IMR-90 (cell line): ENCODE measurements at regions not wholly inside any gene's neighbourhood (a gene's known extent, or its start where the extent isn't known, plus 50 kb on each side); places are given as distances from the start of the nearest gene placed in this dataset.

ENCODE experiments used
- BHLHE40 ChIP-seq: fragments of 150-350 bp; IDR thresholded peaks from 2 replicates; pipeline ENCODE4 v1.6.1; 2016; ENCODE audit warnings: mild to moderate bottlenecking, low read depth, low read length
- CEBPB ChIP-seq: IDR thresholded peaks from 2 replicates; pipeline ENCODE4 v1.6.1; 2012; ENCODE audit warnings: low read depth, low read length, improper control_type of control experiment
- CHD1 ChIP-seq: IDR thresholded peaks from 2 replicates; pipeline ENCODE4 v1.6.1; 2012; ENCODE audit warnings: low read depth, low read length, improper control_type of control experiment
- FOS ChIP-seq: fragments of 150-350 bp; IDR thresholded peaks from 2 replicates; pipeline ENCODE4 v1.6.1; 2016; ENCODE audit warnings: low read depth, low read length
- MAFK ChIP-seq: IDR thresholded peaks from 2 replicates; pipeline ENCODE4 v1.6.1; 2012; ENCODE audit warnings: low read depth, low read length, improper control_type of control experiment
- MAZ ChIP-seq: IDR thresholded peaks from 2 replicates; pipeline ENCODE4 v1.6.1; 2012; ENCODE audit warnings: low read depth, mild to moderate bottlenecking, low read length, improper control_type of control experiment, moderate library complexity, borderline replicate concordance
- NFE2L2 ChIP-seq: fragments of 150-350 bp; IDR thresholded peaks from 2 replicates; pipeline ENCODE4 v1.6.1; 2016; ENCODE audit warnings: low read depth, mild to moderate bottlenecking, low read length
- POLR2A ChIP-seq: IDR thresholded peaks from 2 replicates; pipeline ENCODE4 v1.6.1; 2012; ENCODE audit warnings: mild to moderate bottlenecking, low read depth, low read length
- RAD21 ChIP-seq: IDR thresholded peaks from 2 replicates; pipeline ENCODE4 v1.6.1; 2012; ENCODE audit warnings: low read length, improper control_type of control experiment
- RFX5 ChIP-seq: IDR thresholded peaks from 2 replicates; pipeline ENCODE4 v1.8.0; 2012; ENCODE audit warnings: low read depth, mild to moderate bottlenecking, low read length, moderate library complexity
- SMC3 ChIP-seq: fragments of 150-350 bp; IDR thresholded peaks from 2 replicates; pipeline ENCODE4 v1.6.1; 2016; ENCODE audit warnings: low read depth, mild to moderate bottlenecking, antibody characterized with exemption, low read length, moderate library complexity
- TF ChIP-seq, protein P1 (sequence below): conservative IDR thresholded peaks from 2 replicates; pipeline ENCODE4 v1.5.1; 2012; ENCODE audit warnings: mild to moderate bottlenecking, low read depth, low read length, improper control_type of control experiment
- TF ChIP-seq, protein P2 (sequence below): fragments of 150-350 bp; IDR thresholded peaks from 2 replicates; pipeline ENCODE4 v1.6.1; 2016; ENCODE audit warnings: low read depth, mild to moderate bottlenecking, low read length, moderate library complexity, borderline replicate concordance
- TF ChIP-seq, protein P3 (sequence below): fragments of 150-350 bp; IDR thresholded peaks from 2 replicates; pipeline ENCODE4 v1.6.1; 2017; ENCODE audit warnings: mild to moderate bottlenecking, antibody characterized with exemption, low read length, low read depth

DNA sequence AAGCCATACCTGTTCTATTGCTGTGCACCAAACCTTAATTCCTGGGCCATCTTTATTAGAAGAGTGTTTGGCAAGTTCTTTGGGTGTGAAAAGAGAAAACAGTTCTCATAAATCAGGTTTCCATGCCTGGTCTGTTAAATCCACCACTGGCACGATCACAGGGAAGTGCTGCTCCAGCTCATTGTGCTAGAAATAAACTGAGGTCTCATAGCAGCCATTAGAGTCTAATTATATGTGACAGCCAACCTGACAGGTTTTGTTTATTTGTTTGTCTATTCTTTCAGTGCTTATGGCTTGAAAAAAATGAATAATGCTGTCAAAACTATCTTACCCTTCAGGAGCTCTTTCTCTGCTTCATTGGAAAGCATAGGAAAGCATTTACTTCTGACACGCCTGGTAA is 147.1 kb upstream of the CNTN6 start:
- TF ChIP-seq, protein P1, sequence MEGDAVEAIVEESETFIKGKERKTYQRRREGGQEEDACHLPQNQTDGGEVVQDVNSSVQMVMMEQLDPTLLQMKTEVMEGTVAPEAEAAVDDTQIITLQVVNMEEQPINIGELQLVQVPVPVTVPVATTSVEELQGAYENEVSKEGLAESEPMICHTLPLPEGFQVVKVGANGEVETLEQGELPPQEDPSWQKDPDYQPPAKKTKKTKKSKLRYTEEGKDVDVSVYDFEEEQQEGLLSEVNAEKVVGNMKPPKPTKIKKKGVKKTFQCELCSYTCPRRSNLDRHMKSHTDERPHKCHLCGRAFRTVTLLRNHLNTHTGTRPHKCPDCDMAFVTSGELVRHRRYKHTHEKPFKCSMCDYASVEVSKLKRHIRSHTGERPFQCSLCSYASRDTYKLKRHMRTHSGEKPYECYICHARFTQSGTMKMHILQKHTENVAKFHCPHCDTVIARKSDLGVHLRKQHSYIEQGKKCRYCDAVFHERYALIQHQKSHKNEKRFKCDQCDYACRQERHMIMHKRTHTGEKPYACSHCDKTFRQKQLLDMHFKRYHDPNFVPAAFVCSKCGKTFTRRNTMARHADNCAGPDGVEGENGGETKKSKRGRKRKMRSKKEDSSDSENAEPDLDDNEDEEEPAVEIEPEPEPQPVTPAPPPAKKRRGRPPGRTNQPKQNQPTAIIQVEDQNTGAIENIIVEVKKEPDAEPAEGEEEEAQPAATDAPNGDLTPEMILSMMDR: no peak
- TF ChIP-seq MAFK: no peak
- TF ChIP-seq, protein P2, sequence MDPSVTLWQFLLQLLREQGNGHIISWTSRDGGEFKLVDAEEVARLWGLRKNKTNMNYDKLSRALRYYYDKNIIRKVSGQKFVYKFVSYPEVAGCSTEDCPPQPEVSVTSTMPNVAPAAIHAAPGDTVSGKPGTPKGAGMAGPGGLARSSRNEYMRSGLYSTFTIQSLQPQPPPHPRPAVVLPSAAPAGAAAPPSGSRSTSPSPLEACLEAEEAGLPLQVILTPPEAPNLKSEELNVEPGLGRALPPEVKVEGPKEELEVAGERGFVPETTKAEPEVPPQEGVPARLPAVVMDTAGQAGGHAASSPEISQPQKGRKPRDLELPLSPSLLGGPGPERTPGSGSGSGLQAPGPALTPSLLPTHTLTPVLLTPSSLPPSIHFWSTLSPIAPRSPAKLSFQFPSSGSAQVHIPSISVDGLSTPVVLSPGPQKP: no peak
- TF ChIP-seq, protein P3, sequence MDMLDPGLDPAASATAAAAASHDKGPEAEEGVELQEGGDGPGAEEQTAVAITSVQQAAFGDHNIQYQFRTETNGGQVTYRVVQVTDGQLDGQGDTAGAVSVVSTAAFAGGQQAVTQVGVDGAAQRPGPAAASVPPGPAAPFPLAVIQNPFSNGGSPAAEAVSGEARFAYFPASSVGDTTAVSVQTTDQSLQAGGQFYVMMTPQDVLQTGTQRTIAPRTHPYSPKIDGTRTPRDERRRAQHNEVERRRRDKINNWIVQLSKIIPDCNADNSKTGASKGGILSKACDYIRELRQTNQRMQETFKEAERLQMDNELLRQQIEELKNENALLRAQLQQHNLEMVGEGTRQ: no peak
- TF ChIP-seq POLR2A: no peak
- no peak for TF ChIP-seq CHD1
- TF ChIP-seq NFE2L2: no peak
- no peak for TF ChIP-seq BHLHE40
- TF ChIP-seq CEBPB: no peak
- no peak for TF ChIP-seq RFX5
- TF ChIP-seq RAD21: no peak
- TF ChIP-seq FOS: no peak
- TF ChIP-seq MAZ: no peak
- TF ChIP-seq SMC3: no peak
